ENCODE measurements at regions not wholly inside any gene's neighbourhood (a gene's known extent, or its start where the extent isn't known, plus 50 kb on each side); places are given as distances from the start of the nearest gene placed in this dataset.

DNA sequence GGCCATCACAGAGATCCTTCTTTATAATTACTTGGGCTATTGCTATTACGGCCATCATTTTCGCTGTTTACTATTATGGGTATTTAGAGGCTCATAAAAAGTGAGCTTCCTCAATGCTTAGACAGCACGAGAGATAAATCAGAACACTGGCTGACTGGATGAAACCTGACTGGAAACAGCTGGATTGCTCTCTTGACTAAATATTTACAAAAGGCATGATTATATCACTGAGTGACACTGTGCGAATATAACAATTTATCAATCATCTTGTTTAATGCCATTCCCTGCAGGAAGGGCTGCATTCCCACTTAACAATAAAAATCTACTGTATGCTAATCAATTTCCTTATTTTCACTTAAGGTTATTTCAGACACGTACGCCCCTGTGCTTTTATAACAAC lies 260.1 kb upstream of the ARID1B start:
- no peaks in the 10 kb centered on the region for H4K20me1 ChIP-seq (replicated peaks; ENCODE audit: insufficient read depth)
- H3K9me2 ChIP-seq (ENCODE audit: insufficient read depth): no peaks in the 10 kb centered on the region

More for the DNA sequence above, 260.1 kb upstream of the ARID1B start:
- Histone ChIP-seq H3K79me2 (replicated peaks; ENCODE audit: insufficient read depth) (no peaks in the 10 kb centered on the region), H3F3A (replicated peaks; ENCODE audit: low read depth) (no peaks in the 10 kb centered on the region), H3K4me3 (no peak overlapping the region), H3K27ac (ENCODE audit: low read depth) (no peak overlapping the region), H3K4me1 (ENCODE audit: insufficient read depth) (no peaks in the 10 kb centered on the region), H3K27me3 (ENCODE audit: insufficient read depth) (no peaks in the 10 kb centered on the region), H3K36me3 (ENCODE audit: insufficient read depth) (no peaks in the 10 kb centered on the region), H3K4me2 (no peak overlapping the region), H2AFZ (no peak overlapping the region)
- TF ChIP-seq, protein P1, sequence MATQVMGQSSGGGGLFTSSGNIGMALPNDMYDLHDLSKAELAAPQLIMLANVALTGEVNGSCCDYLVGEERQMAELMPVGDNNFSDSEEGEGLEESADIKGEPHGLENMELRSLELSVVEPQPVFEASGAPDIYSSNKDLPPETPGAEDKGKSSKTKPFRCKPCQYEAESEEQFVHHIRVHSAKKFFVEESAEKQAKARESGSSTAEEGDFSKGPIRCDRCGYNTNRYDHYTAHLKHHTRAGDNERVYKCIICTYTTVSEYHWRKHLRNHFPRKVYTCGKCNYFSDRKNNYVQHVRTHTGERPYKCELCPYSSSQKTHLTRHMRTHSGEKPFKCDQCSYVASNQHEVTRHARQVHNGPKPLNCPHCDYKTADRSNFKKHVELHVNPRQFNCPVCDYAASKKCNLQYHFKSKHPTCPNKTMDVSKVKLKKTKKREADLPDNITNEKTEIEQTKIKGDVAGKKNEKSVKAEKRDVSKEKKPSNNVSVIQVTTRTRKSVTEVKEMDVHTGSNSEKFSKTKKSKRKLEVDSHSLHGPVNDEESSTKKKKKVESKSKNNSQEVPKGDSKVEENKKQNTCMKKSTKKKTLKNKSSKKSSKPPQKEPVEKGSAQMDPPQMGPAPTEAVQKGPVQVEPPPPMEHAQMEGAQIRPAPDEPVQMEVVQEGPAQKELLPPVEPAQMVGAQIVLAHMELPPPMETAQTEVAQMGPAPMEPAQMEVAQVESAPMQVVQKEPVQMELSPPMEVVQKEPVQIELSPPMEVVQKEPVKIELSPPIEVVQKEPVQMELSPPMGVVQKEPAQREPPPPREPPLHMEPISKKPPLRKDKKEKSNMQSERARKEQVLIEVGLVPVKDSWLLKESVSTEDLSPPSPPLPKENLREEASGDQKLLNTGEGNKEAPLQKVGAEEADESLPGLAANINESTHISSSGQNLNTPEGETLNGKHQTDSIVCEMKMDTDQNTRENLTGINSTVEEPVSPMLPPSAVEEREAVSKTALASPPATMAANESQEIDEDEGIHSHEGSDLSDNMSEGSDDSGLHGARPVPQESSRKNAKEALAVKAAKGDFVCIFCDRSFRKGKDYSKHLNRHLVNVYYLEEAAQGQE (IDR thresholded peaks at IDR 0.05; ENCODE audit: unreplicated experiment): no peak
- no peak for TF ChIP-seq ZNF462 (CRISPR knock-in tag; IDR thresholded peaks at IDR 0.05)
- TF ChIP-seq EZH2phosphoT487 (IDR thresholded peaks at IDR 0.05; ENCODE audit: unreplicated experiment): no peak
- ATAC-seq: no peak
- Mint-ChIP-seq H3K4me1 (no peaks in the 10 kb centered on the region), H3K4me3 (no peak overlapping the region), H3K36me3 (ENCODE audit: low read depth) (no peaks in the 10 kb centered on the region), H3K27me3 (ENCODE audit: insufficient read depth, low read depth, poor library complexity) (no peaks in the 10 kb centered on the region), H3K9me3 (peaks cover 6% of the 10 kb centered on the region; the same call in 1 of the 3 replicates), H3K27ac (no peak overlapping the region)
- DNase-seq (ENCODE audit: low spot score): no peak

Measured in GM23338 (cell line).